GM19463 (cell line): ENCODE measurements at regions not wholly inside any gene's neighbourhood (a gene's known extent, or its start where the extent isn't known, plus 50 kb on each side); places are given as distances from the start of the nearest gene placed in this dataset.
"Not testable (repeated sequence)": the region's sequence is repeated elsewhere in the genome, so short reads cannot be mapped to it uniquely, and the experiment has no call there.

Experiments used
- ATAC-seq: cut with Tn5 transposase; IDR thresholded peaks from one replicate; pipeline ENCODE4 v1.9.1; 2021; ENCODE audit warnings: mild to moderate bottlenecking, moderate library complexity; ENCODE audit not compliant: unreplicated experiment

DNA sequence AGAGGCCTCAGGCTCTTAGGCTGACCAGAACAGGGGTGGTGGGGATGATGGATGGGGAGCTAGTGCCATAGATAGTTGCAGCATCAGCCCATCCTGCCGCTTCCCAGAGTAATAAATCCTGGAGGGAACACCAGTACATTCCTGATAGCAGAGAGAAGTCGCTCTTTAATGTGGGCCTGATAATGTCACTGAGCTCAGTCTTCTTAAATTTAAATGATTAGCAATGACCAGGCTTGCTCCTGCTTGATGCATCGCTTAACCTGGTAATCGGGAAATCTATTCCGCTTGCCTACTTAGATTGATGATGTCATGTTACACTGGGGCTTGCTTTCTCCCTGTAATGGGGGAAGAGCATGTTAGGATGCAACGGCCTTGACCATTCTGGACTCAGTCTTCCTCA lies 218.6 kb upstream of the PLXNA2 start:
- no peak for ATAC-seq

DNA sequence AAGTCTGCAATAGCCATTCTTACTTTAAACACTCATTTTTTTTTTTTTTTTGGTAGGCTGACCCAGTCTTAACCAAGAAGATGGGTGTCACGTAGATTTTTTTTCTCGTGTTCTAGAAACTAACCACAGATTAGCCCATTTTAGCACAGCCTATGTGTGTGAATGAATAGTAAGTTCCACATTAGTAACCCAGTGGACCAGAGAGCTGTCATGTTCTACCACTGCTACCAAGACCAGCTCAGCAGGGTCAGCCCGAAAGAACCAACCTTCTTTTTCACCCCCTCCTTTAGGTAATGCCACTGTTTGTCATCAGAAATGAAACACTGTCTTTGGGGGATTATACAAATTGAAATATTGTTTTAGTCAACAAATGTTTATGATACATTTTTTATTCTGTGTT lies 221.1 kb upstream of the PLXNA2 start:
- no peak for ATAC-seq

DNA sequence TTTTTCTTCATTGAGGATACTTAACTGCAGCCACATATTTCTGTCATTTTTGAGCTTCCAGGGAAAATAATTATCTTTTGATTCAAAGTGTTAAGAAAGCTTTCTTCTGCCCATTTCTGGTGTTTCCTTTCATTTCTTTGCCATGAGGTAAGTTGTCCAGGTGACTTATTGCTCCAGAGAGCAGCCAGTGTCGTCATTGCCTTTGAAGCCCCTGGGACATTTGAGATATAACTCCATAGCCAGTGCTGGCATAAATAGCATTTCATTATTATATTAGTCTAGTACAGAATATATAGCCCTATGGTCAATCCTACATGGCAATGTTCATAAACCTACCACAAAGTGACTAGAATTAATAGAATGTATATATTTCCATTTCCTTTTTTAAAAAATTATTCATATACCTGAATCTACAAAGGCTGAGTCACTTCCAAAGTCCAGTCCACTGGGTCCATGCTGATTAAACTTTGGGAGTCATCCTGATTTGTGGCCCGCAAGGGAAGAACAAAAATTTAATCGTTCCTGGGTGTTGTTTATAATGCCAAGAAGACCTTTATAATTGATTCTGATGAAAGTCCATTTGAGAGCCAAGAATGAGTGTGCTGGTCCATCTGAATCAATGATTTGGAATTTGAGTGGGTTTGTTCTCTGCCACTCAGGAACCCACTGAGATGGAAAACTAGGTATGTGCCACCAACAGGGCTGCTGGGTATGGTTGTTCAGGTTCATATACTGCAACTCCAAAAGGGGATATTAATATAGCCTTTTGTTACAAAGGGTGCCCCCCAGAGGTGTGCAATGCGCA lies 221.8 kb upstream of the PLXNA2 start:
- no peak for ATAC-seq

DNA sequence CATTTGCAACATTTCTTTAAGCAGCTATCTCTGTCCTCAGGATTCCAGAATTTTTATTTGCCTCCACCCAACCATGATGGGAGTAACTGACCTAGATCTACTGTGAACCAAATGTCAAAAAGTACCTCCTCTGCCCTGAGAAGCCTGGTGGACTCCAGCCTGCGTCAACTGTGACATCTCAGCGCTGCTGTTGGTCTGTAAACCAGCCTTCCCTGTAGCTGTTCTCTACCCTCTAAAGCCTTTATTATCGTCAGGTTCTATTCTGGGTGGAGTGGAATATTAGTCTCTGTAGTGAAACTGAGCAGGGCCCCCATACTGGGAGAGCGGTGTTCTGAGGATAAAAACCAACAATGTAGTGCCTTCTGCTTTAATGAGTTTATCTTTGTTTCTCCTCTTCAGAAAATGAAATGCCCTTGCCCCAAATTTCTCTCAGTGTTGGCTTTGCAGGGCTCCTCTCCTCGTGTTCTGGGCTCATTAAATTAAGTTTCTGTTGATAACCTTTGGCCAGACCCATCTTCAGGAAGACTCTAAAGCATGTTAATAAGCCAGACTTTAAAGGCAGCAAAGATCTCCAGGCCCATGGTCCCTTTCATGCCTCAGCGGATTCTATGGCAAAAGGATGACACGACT lies 223.1 kb upstream of the PLXNA2 start:
- no peak for ATAC-seq

DNA sequence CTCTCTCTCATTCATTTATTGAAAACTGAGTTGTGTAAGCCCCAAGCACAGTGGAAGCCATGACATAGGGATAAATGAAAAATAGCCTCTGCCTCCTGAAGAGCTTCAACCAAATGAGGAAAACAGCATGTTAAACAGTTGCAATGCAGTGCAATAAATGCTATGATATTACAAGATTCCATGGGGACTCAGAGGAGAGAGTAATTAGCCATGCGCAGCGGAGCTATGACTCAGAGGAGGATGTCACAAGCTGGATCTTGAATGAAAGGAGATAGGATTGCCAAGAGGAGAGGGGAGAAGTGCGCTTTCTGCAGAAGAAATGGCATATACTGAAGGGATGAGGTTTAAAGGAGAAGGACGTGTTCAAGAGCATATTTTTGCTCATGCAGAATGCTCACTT lies 231.3 kb upstream of the PLXNA2 start:
- no peak for ATAC-seq

DNA sequence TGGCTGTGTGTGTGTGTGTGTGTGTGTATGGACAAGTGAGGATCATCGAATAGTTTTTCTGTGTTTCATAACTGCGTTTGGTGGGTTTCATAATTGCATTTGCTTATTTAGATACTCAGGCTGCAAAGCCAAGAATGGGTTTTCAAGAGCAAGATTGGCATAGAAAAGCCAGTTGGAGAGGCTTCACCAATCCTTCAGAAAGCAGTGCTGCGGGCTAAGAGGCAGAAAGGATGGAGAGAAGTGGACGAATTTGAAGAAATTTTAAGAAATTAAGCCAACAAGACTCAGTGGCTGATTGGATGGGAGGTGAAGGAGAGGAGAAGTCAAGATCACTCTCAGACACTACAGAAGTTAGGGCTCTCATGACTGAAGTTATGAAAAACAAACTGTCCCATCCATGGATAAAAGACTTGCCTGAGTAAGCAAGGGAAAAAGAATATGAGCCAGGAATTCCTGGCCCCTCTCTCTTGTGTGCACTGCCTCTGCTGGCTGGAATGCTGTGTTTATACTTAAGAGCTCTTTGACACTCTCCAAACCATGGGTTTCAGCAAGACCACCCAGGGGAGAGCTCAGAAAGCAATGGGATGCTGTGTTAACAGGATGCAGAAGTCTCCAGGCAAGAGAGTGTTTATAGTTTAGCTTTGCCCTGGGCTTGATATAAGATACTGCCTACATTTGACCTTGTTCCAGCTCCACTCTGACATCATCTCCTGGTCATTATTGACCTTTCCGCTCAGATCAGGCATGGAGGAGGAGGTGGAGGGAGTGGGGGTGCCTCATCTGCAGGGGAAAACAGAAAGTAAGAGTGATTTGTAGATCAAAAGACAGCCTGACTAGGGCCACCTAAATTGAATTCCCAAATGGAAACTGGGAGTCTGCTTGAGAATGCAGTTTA lies 232.0 kb upstream of the PLXNA2 start:
- ATAC-seq, result no peak

DNA sequence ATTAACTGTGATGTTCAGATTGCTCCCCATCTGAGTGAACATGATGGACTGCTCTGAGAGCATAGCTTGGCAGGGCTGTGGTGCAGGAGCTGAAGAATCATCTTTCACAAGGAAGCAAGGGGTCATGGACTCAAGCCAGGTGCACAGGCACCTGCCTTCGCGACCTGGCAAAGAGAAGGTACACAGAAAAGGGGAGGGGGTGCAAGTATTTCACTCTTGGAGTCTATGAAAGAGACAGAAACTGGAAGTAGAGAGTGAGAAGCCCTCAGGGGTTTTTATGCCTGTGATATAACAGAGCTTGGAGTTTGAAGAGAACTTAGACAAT lies 232.6 kb upstream of the PLXNA2 start:
- no peak for ATAC-seq

DNA sequence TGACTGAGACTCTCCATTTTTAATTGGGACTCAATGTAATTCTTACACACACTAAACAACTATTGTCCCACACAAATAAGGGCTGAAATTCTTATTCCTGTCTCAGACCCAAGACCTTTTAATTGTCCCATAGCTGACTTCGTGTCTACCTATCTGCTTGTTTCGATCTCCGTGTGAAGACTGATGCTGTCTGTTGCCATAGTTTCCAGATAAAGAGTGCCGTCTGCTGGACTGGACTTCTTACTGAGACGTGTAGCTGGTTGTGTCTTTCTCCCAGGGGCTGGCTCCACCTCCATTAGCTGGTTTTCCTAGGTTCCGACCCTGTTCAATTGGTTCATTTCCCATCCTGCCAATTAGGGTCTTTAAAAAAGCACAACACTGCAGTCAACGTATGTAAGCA lies 235.3 kb upstream of the PLXNA2 start:
- no peak for ATAC-seq

DNA sequence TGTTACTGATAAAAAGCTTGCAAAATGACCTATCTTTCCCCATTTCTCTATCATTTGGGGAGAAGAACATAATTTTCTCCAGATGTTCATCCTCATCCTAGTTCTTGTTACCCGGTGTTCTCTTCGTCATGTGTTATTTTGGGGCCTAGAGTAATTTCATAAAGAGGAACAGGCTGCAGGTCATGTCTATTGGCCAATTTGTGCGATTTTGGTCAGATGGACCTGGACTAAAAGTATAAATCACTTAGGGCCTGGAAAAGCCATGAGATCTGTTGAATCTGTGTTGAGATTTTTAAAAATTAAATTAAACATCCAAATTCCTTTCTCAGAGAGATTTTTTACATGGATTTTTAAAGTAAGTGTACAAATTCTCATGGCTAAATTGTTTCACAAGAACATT lies 241.3 kb upstream of the PLXNA2 start:
- no peak for ATAC-seq

DNA sequence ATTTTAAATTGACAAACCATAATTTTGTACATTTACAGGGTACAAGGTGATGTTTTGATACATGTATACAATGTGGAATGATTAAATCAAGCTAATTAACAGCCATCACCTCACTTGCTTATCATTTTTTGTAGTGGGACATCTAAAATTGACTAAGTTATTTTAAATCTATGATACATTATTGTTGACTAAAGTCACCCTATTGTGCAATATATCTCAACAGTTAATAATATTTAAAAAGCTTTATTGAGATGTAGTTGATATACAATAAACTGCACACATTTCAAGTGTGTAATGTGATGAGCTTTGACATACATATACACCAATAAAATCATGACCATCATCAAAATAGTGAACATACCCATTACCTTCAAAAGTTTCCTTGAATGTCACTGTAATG lies 242.5 kb upstream of the PLXNA2 start:
- ATAC-seq, result no peak

DNA sequence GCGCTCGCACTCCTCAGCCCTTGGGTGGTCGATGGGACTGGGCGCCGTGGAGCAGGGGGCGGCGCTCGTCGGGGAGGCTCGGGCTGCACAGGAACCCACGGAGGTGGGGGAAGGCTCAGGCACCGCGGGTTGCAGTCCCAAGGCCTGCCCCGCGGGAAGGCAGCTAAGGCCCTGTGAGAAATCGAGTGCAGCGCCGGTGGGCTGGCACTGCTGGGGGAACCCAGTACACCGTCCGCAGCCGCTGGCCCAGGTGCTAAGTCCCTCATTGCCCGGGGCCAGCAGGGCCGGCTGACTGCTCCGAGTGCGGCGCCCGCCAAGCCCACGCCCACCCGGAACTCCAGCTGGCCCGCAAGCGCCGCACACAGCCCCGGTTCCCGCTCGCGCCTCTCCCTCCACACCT lies 244.2 kb upstream of the PLXNA2 start:
- not testable (repeated sequence) for ATAC-seq

DNA sequence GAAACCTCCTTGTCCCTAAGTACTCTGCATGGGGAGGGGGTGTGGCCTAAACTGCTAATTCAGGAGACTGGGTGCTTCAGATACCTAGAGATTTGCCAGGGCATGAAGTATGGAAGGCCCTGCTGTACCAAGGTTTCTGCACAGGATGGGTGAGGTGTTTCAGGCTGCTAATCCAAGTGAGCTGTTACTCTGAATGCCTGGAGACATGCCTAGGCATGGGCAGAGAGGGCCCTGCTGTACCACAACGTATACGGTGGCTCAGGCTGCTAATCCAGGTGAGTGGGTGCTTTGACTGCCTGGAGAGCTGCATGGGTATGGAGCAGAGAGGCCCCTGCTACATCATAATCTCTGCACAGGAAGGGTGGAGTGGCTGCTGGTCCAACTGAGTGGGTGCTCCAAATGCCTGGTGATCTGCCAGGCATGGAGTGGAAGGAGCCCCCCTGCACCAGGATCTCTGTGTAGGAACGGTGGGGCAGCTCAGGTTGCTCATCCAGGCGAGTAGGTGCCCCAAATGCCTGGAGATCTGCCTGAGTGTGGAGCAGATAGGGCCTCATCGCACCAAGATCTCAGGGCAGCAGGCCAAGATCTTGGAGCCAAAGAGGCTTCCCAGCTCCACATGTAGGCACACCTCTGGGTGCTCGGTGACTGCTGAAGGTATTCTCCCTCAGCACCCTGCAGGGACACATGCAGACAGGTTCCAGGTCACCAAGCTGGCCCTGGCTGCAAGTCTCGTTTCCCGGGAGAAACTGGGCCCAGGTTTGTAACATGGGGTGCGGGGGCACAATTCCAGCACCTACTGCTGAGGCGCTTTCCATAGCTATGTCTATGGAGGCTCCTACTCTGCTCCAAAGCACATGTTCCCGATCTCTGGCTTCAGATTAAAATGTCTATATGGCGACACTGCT lies 252.5 kb upstream of the PLXNA2 start:
- no peak for ATAC-seq

DNA sequence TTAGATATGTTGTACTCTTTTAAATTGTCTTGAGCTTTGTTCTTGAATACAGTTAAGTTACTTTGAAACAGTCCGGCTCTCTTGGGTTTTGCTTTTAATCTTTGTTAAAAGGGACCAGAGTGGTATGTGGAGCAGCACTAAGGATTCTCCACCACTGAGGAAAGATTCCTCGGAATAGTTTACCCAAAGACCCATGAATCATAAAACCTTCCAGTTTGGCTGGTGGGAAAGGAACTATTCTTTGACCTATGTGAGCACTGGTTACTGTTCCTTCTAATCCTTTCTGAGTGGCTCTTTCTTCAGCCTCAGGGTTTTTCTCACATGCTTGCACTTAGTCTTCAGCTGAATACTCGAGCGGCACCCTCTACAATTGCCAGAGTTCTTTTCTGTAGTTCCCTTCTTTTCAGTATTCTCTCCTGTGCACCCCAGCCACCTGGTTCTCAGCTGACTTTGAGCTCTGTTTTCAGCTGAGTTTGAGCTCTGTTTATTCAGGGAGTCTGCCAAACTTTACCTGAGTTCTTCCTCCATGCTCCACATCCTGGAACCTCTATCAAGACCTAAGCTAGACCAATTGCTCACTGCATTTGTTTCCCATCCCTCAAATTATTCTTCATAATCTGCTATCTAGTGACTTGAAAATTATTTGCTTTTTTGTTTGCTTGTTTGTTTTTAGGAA lies 253.8 kb upstream of the PLXNA2 start:
- no peak for ATAC-seq

DNA sequence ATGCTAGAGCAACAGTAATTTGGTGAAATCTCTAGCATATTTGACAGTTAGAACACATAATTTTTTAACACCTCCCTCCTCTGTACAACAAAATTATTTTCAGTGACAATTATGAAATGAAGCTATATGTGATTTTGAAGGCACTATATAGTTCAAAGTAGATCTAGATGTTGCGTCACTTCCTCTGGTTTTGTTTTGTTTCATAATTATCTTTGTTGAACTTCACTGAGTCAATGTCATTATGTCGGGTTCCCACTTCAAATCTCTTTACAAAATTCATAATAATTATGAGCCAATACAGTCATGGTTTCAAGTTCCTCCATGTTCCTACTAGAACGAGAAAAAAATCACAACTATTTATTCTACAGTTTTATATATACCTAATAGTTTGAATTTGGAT lies 254.8 kb upstream of the PLXNA2 start:
- no peak for ATAC-seq

DNA sequence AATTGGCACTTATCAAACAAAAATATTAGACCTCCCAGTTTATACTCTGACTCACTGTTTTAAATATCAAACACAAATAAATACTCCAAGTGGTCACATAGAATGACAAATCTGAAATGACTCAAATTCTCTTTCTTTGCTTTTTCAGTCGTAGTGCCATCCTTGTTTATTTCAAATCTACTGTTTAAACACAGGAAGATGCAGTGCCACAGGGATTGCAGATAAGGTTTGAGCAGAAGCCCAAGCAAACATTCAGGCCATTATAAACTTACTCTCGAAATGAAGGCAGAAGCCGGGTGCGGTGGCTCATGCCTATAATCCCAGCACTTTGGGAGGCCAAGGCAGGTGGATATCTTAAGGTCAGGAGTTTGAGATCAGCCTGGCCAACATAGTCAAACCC lies 255.4 kb upstream of the PLXNA2 start:
- no peak for ATAC-seq

DNA sequence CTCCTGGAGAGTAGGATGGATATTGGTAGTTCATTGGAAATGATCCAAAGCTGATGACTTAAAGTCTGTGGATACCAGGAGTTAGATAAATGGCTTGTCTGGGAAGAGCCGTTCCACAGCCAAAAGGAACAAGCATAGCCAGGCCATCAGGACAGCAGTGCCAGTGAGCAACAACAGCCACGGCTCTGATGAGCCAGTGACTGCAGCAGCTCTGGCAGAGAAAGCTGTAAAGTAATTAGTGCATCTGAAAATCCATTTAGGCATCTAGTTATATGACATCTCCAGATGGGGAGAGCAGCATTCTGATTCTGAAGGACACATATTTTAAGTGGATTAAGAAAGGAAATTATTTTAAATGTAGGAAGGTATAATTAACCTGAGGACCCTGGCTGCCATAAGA lies 256.2 kb upstream of the PLXNA2 start:
- no peak for ATAC-seq

DNA sequence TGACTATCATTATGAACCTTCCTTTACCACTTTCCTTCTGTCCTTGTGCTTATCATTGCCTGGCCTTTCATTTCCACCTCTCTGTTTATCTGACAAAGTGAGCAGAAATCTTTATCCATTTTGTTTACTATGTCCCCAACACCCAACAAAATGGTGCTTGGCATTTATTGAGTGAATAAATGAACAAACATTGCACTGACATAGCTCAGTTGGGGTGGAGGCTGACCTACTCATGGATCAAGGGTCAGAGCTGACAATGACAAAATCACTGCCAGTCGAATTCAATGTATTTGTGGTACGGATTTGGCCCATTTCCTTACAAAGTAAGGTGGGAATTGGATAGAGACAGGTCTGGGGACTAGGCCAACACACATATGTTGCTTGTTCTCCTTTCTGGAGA lies 257.4 kb upstream of the PLXNA2 start:
- ATAC-seq, result no peak

DNA sequence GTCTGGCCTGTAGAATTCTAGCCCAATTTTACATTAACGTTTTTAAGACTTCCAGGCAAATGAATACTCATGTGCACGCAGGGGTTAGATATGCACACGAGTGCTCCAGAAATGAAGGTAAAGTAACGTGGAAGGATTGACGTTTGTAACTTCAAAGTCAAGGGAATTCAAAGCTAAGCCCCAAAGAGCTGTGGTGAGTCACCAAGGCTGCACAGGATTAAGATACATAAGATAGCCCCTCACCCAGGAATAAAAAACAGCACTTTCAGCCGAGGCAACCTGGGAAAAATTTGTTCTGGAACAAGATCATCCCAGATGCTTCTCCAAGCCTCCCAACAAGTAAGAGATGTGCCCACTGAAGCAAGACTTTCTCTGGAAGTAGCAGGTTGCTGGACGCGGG lies 259.6 kb upstream of the PLXNA2 start:
- ATAC-seq, result no peak

DNA sequence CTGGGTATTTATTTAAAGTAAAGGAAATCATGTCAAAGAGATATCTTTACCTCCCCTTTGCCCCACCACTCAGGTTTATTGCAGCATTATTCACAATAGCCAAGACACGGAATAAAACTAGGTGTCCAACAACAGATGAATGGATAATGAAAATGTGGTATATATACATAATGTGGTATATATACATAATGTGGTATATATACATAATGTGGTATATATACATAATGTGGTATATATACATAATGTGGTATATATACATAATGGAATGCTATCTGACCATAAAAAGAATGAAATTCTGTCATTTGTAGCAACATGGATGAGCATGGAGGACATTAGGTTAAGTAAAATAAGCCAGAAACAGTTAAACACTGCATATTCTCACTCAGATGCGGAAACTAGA lies 262.6 kb upstream of the PLXNA2 start:
- ATAC-seq, result no peak

DNA sequence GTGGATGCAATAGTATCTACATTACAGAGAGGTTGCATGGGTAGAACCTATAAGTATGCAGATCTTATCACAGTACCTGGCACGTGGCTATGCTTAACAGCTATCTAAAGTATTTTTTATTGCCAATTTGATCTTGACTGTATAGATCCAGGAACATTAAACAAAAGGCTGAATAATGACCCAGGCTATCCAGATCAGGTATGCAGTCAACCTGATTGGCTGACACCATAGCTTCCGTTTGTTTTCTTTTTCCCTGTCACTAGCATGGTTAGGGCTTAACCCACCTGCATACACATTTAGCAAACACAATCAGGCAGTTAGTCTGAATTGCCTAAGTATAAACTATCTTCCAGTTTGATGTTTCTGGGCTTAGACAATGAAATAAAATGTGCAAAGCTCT lies 264.9 kb upstream of the PLXNA2 start:
- ATAC-seq, result no peak
